ENCODE measurements at regions not wholly inside any gene's neighbourhood (a gene's known extent, or its start where the extent isn't known, plus 50 kb on each side); places are given as distances from the start of the nearest gene placed in this dataset.

DNA sequence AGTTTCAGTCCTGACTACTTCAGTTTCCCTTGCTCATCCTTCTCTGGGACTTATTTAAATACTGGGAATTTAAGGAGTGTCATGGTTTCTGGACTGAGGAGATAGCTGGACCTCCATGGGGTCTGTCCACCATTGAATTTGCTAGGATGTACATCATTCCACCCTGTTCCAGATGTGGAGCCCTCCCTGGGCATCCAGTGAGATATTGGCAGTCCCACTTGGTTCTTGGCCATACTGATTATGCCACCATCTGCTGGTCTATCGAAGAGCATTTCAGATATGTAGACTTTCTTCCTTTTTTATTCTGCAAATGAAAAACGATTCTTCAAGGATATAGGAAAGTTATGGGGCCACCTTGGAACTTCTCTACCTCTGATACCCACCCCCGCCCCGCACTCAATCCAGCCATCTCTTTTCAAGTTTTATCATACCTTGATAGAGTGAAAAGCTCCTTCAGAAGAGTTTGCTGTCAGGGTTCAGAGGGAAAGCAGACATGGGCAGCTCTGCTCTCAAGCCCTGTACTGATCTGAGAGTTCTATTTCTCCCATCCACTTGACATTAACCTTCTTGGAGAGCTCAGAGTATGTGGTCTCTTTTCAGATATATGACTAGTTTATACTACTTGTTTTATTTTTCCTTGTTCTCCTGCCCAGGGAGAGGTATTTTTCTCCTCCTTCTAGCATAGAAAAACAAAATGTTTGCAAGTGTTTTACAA lies 490.7 kb upstream of the SGCD start:
- DNase-seq (ENCODE audit: low spot score) = no peak
- no peak overlapping the region for H3K4me3 ChIP-seq
- TF ChIP-seq, protein P1, sequence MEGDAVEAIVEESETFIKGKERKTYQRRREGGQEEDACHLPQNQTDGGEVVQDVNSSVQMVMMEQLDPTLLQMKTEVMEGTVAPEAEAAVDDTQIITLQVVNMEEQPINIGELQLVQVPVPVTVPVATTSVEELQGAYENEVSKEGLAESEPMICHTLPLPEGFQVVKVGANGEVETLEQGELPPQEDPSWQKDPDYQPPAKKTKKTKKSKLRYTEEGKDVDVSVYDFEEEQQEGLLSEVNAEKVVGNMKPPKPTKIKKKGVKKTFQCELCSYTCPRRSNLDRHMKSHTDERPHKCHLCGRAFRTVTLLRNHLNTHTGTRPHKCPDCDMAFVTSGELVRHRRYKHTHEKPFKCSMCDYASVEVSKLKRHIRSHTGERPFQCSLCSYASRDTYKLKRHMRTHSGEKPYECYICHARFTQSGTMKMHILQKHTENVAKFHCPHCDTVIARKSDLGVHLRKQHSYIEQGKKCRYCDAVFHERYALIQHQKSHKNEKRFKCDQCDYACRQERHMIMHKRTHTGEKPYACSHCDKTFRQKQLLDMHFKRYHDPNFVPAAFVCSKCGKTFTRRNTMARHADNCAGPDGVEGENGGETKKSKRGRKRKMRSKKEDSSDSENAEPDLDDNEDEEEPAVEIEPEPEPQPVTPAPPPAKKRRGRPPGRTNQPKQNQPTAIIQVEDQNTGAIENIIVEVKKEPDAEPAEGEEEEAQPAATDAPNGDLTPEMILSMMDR (IDR thresholded peaks at IDR 0.05) = no peak
- H3K27ac ChIP-seq = no peak overlapping the region

DNA sequence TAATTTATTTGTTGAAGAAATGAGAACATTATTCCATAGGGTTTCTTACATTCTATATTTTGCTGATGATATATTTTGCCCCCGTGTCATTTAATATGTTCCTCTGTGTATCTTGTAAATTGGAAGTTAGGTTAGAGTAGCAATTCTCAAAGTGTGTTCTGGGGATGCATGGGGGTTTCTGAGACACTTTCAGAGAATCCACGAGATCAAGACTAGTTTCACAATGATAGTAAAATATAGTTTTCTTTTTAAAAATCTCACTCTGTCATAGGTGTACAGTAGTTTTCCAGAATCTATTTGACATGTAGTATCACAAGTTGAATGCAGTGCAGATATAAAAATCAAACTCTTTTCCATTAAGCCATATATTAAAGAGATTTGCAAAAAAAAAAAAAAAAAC lies 488.6 kb upstream of the SGCD start:
- TF ChIP-seq, protein P1 (IDR thresholded peaks at IDR 0.05) = no peak
- no peak for DNase-seq (ENCODE audit: low spot score)
- no peak overlapping the region for H3K27ac ChIP-seq
- H3K4me3 ChIP-seq = no peak overlapping the region

DNA sequence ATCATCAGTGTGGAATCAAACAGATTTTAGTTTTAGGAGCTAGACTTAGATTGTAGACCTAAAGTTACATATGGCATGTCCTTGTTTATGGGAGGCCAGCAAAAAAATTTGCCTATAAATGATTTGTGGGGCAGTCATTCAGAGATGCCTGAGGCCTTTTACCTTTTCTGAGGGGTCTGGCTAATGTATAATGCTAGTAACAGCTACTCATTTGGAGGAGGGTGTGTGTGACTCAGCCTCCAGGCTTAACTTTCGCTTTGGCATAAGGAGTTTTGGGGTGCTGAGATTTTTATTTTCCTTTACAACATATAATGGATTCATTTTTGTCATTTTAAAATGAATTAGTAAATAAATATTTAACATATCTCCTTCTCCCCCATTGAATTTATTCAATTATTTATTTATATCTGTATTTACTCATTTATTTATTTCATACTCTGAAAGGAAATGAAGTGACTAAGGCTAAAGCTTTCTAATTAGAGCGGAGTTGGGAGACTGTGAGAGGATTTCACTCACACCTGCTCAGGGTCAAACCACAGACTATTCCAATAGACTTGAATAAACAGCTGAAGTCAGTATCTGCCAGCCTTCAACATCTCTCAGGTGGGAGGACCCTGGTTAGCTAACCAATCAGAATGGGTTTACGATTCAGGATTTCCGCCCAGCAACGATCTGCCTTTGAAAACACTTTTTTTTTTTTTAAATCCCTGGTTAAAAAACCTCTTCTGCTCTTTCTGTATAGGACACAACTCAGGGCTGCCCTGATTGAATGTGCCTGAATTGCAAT lies 487.5 kb upstream of the SGCD start:
- no peak overlapping the region for H3K27ac ChIP-seq
- TF ChIP-seq, protein P1 (IDR thresholded peaks at IDR 0.05) = no peak
- no peak for DNase-seq (ENCODE audit: low spot score)
- no peak overlapping the region for H3K4me3 ChIP-seq

DNA sequence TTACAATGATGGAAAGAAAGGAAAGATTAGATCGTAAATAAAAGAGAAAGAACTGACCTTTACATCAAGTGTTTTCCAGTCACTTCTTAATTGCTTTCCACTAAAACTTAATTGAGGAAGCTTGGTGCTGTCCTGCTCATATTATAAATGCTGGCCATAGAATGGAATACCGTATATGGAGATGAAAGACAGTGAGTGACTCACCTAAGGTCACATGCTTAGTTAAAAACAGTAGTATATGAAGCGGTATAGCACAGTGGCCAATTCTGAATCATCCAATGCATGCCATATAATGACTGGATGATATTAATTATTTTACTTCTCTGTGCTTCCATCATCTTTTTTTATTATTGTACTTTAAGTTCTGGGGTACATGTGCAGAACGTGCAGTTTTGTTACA lies 482.4 kb upstream of the SGCD start:
- no peak overlapping the region for H3K27ac ChIP-seq
- TF ChIP-seq, protein P1 (IDR thresholded peaks at IDR 0.05) = no peak

DNA sequence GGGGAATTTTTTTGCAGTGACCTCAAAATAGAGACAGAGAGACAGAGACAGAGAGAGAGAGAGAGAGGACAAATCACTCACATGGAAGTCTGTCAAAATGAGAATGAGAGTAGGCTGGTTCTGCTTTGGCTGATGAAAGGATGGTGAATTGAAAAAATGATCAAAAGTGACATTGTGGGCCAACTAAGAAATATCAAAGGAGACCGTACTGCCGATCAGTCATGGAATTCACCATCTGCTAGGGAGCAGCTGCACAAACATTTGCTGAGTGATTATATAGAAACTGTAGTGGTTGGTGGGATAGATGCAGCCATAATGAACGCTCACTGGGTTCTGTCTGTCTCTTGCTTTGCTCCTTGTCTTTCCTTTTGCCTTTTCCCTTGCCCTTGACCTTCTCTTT lies 476.6 kb upstream of the SGCD start:
- H3K4me3 ChIP-seq = no peak overlapping the region
- TF ChIP-seq, protein P1 (IDR thresholded peaks at IDR 0.05) = no peak
- no peak for DNase-seq (ENCODE audit: low spot score)
- no peak overlapping the region for H3K27ac ChIP-seq

More for the DNA sequence above, 482.4 kb upstream of the SGCD start:
- H3K4me3 ChIP-seq = no peak overlapping the region
- no peak for DNase-seq (ENCODE audit: low spot score)

DNA sequence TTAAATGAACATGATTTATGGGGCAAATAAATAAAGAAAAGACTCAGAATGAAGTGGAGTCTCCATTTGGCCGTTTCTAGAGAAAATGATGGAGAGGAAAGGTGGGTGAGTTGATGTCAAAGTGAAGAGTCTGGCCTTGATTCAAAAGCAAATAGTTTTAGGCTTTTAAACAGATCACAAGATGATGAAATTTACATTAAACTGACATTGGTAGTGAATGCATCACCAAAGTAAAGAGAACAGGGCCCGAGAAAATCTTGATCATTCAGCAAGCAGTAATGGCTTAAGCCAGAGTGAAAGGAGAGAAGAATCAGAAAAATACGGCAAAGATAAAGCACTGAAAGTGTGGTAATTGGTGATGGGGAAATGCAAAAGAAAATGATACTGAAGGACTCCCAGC lies 460.0 kb upstream of the SGCD start:
- H3K27ac ChIP-seq = no peak overlapping the region
- H3K4me3 ChIP-seq = no peak overlapping the region
- TF ChIP-seq, protein P1 (IDR thresholded peaks at IDR 0.05) = no peak
- DNase-seq (ENCODE audit: low spot score) = no peak
